GM12875 (cell line): ENCODE measurements at regions not wholly inside any gene's neighbourhood (a gene's known extent, or its start where the extent isn't known, plus 50 kb on each side); places are given as distances from the start of the nearest gene placed in this dataset.

Experiments
- H3K4me3 ChIP-seq: one replicate; pipeline ENCODE4 v1.5.1; 2011; ENCODE audit warnings: low read depth, low read length, control low read depth
- TF ChIP-seq, protein P1 (sequence below): IDR thresholded peaks from 2 replicates; pipeline ENCODE4 v1.5.1; 2011; ENCODE audit warnings: low read depth, mild to moderate bottlenecking, control low read depth, inconsistent platforms, low read length, moderate library complexity, borderline replicate concordance; ENCODE audit not compliant: insufficient read depth

DNA sequence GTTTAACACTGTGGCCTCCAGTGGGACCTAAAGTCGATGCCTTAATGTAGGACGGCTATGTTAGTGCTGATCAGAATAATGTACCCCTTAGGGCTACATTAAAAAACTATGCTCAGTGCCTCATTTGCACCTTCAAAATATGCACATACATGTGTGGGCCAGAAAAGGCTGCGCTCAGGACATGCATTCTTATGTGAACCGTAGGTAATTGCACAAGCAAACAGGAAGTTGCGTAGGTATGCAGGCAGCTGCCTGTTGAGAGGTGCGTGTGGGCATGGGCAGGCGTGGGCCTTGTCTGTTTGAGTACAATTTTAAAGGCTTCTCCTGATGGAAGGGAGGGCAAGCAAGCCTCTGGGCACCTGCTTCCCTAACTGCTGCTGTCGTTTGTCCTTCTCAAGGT, 116.2 kb upstream of the JAG1 start:
- TF ChIP-seq, protein P1, sequence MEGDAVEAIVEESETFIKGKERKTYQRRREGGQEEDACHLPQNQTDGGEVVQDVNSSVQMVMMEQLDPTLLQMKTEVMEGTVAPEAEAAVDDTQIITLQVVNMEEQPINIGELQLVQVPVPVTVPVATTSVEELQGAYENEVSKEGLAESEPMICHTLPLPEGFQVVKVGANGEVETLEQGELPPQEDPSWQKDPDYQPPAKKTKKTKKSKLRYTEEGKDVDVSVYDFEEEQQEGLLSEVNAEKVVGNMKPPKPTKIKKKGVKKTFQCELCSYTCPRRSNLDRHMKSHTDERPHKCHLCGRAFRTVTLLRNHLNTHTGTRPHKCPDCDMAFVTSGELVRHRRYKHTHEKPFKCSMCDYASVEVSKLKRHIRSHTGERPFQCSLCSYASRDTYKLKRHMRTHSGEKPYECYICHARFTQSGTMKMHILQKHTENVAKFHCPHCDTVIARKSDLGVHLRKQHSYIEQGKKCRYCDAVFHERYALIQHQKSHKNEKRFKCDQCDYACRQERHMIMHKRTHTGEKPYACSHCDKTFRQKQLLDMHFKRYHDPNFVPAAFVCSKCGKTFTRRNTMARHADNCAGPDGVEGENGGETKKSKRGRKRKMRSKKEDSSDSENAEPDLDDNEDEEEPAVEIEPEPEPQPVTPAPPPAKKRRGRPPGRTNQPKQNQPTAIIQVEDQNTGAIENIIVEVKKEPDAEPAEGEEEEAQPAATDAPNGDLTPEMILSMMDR = no peak

DNA sequence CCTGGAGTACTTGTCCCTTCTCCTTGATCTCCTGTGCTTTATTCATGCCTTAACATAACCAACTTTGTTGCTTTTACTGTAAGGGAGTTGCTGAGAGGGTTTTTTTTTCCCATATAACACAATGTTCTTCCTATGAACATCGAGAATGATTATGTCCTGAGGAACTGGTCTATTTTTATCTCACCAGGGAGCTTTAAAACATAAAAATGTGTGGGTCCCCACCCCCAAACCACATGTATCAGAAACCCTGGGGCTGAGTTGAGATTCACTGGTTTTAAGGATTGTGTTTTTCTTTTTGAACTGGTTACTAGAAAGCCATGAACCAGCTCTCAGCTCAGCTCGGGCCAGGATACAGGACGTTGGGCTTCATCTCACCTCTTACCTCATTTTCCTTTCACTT, 118.5 kb upstream of the JAG1 start:
- H3K4me3 ChIP-seq = no peak overlapping the region
- TF ChIP-seq, protein P1 = no peak

More for the DNA sequence above, 116.2 kb upstream of the JAG1 start:
- no peak overlapping the region for H3K4me3 ChIP-seq

DNA sequence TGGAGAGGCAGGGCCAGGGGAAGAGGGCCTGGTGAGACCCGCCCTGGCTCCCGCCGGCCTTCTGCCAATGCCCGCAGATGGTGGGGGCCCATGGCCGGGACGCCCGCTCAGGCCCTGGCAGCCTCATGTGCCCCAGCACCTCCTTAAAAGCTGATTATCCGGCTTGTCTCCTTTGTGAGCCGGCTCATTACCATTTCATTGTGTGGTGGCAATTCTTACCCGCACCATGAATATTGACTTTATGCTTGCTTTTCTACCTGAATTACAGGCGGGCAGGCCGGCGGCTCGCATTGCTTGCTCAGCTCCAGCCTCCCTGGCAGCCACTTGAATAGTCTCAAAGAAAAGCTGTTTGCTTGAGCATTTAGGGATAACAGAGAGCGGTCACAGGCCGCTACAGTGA, 120.0 kb upstream of the JAG1 start:
- H3K4me3 ChIP-seq = no peak overlapping the region
- TF ChIP-seq, protein P1 = no peak

DNA sequence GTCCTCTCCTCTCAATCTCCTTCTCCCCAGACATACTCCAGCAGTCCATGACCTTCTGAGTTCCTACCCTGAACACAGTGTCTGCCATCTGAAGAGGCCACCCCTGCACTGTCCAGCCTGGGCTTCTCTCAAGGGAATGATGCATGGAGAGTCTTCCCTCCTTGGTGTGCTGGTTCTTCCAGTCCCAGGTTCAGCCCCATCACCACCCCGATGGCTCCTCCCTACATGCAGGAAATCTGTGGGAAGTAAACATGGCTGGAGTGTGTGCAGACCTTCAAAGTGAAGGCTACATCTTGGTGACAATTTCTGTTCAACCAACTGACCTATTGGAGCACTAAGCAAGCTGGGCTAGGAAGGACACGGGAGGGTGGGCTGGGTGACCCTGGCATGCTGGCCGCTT, 121.0 kb upstream of the JAG1 start:
- TF ChIP-seq, protein P1 = no peak
- no peak overlapping the region for H3K4me3 ChIP-seq

DNA sequence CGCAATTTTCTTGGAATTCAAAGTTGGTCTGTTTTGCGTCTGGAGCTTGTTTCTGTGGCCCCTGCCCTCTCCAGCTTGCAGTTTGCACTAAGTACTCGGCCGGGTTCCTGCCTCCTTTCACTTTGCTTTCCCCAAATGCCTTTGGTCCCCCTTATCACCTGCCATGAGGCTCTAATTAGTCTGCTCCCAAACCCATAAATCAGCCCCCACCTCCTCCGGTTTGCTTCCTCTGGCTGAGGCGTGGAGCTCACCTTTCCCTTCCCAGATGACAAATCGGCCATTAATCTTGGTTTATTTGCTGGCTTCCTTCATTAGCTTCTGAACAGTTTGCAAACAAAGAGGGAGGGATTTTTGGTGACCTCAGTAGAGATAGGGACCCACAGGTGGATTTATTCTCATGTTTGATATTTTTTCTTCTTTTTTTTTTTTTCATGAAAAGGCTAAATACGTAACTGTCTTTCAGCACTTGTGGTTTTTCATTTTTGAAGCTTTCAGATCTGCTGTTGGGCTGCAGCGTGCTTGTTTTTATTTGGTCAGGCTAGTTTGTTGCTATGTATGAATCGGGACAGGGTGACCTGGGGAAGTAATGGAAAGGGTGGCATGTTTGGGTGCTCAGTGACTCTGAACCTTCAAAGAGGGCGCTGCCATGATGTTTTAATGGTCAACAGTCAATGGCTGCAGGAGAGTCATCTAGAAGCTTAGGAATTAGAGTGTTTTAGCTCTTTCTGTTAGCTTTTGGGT, 121.7 kb upstream of the JAG1 start:
- H3K4me3 ChIP-seq = no peak overlapping the region
- TF ChIP-seq, protein P1 = no peak

DNA sequence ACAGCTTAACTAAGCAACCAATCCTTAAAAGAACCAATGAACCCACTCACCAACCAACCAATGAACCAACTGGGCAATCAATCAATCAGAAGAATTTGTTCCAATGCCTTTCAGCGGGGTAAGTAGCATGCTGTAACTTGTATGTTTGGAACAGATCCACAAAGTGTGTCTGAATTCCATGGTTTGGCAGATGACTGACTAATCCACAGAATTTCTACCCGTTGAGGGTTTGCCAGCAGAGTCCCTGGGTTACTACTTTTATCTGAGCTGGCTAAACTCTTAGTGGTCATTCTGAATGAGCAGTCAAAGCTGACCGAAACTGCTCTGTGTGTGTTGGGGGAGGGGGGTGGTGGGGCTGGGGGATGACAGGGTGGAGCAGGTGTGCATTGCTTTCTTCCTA, 125.0 kb upstream of the JAG1 start:
- H3K4me3 ChIP-seq = no peak overlapping the region
- TF ChIP-seq, protein P1 = no peak

DNA sequence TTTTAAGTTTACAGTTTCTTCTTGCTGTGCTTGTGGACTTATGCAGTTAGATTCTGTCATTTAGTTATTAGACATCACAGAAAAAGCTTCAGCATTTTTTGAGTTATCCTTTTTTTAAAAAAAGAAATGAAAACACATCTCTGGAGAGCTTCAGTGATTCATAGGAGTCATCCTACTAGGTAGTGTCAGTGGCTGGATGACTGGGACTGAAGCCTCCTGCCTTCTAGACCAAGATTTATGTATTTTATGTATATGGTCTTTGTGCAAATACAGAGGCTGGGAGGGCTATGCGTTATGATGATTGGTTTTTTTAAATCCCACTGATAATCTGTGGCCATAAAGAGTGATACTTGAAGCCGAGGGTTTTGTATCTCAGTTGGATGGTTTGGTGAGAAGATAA, 125.9 kb upstream of the JAG1 start:
- TF ChIP-seq, protein P1 = no peak
- no peak overlapping the region for H3K4me3 ChIP-seq
